Activated naive CD8-positive, alpha-beta T cell treated with anti-CD3 and anti-CD28 coated beads, Interleukin-2, amount 10 ng/mL, durations not matched to agents 7 days and 5 days (primary cell): ENCODE measurements at regions not wholly inside any gene's neighbourhood (a gene's known extent, or its start where the extent isn't known, plus 50 kb on each side); places are given as distances from the start of the nearest gene placed in this dataset.
"Not testable (repeated sequence)": the region's sequence is repeated elsewhere in the genome, so short reads cannot be mapped to it uniquely, and the experiment has no call there.

ENCODE experiments used
- ATAC-seq: fragments of 150-1000 bp; cut with Tn5 transposase; one replicate; pipeline ENCODE4 v1.10.0; 2021; ENCODE audit warnings: low read depth, moderate library complexity
- POLR2A ChIA-PET: fragments of 350-600 bp; sonication (Branson Sonifier 250); formaldehyde crosslinking; loops from one replicate; lab custom pipeline; 2021; ENCODE audit warnings: antibody characterized with exemption; lab: Charles Lee
- DNase-seq: peaks from one replicate; pipeline ENCODE4 v3.0.0; 2021
- H3K27ac Mint-ChIP-seq: one replicate; pipeline ENCODE4 v1.8.0; 2022; ENCODE audit warnings: mild to moderate bottlenecking, mixed read lengths
- H3K27me3 Mint-ChIP-seq: one replicate; pipeline ENCODE4 v1.8.0; 2022; ENCODE audit warnings: mild to moderate bottlenecking, moderate library complexity, mixed read lengths
- H3K36me3 Mint-ChIP-seq: one replicate; pipeline ENCODE4 v1.8.0; 2021; ENCODE audit warnings: mild to moderate bottlenecking, mixed read lengths
- H3K4me1 Mint-ChIP-seq: one replicate; pipeline ENCODE4 v1.8.0; 2021; ENCODE audit warnings: mixed read lengths
- H3K4me3 Mint-ChIP-seq: one replicate; pipeline ENCODE4 v1.8.0; 2022; ENCODE audit warnings: mild to moderate bottlenecking, moderate library complexity, mixed read lengths
- H3K9me3 Mint-ChIP-seq: one replicate; pipeline ENCODE4 v1.8.0; 2021; ENCODE audit warnings: mixed read lengths

DNA sequence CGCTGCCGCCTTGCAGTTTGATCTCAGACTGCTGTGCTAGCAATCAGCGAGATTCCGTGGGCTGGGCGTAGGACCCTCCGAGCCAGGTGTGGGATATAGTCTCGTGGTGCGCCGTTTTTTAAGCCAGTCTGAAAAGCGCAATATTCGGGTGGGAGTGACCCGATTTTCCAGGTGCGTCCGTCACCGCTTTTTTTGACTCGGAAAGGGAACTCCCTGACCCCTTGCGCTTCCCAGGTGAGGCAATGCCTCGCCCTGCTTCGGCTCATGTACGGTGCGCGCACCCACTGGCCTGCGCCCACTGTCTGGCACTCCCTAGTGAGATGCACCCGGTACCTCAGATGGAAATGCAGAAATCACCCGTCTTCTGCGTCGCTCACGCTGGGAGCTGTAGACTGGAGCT lies 512.1 kb upstream of the GRID2 start:
- H3K4me1 Mint-ChIP-seq, POLR2A ChIA-PET, H3K4me3 Mint-ChIP-seq, DNase-seq, ATAC-seq, H3K9me3 Mint-ChIP-seq, H3K27ac Mint-ChIP-seq, H3K36me3 Mint-ChIP-seq, H3K27me3 Mint-ChIP-seq: not testable (repeated sequence)

GRCh38 chr4:91795947-91796346 lies 507.8 kb upstream of the GRID2 start:
- no peak for DNase-seq
- no peak for ATAC-seq
- Mint-ChIP-seq H3K27me3 (no peaks in the 10 kb centered on the region), H3K36me3 (no peaks in the 10 kb centered on the region), H3K9me3 (peaks cover 5% of the 10 kb centered on the region), H3K4me1 (no peaks in the 10 kb centered on the region), H3K27ac (no peak overlapping the region), H3K4me3 (no peak overlapping the region)
- POLR2A ChIA-PET, result no interaction called here

- Mint-ChIP-seq H3K27me3 (no peaks in the 10 kb centered on the region), H3K27ac (no peak overlapping the region), H3K4me1 (no peaks in the 10 kb centered on the region), H3K9me3 (peaks cover 4% of the 10 kb centered on the region), H3K4me3 (no peak overlapping the region), H3K36me3 (no peaks in the 10 kb centered on the region)
- ATAC-seq, result no peak
- DNase-seq, result no peak
- POLR2A ChIA-PET, result no interaction called here
These were observed 491.4 kb upstream of the GRID2 start for GRCh38 chr4:91812319-91812718.

DNA sequence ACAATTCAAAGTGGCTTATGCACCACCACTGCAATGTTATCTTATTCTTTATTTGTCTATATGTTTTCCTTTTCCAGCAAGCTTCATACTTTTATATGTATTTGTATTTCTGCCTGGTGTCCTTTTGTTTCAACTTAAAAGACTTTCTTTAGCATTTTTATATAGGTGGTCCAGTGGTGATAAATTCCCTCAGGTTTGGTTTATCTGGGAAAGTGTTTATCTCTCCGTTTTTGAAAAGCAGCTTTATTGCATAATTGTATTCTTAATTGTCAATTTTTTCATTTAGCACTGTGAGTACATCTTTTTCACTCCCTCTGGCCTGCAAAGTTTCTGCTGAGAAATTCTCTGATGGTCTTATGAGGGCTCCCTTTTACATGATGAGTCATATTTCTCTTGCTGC lies 479.0 kb upstream of the GRID2 start:
- H3K4me3 Mint-ChIP-seq, result no peak overlapping the region
- POLR2A ChIA-PET, result no interaction called here
- H3K4me1 Mint-ChIP-seq, result no peaks in the 10 kb centered on the region
- DNase-seq (no peak), ATAC-seq (no peak)
- peaks cover 13% of the 10 kb centered on the region for H3K9me3 Mint-ChIP-seq
- H3K27me3 Mint-ChIP-seq, result no peaks in the 10 kb centered on the region
- no peaks in the 10 kb centered on the region for H3K36me3 Mint-ChIP-seq
- no peak overlapping the region for H3K27ac Mint-ChIP-seq

DNA sequence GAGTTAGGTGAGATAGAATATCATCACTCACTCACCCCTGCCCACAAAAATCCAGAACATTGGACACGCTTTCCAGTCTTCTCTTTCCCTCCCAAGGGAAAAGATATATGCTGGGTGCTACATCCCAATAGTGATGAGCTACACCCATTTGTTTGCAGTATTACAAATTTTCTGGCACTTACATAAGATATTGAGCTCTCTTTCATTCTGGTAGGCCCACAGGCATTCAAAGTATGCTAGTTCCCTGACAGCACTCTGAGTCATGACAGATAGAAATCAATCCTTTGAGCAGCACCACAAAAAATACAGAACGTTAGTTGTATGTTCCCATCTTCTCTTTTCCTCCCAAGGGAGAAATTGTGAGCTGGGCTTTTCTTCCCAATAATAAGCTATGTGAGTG lies 477.6 kb upstream of the GRID2 start:
- no peaks in the 10 kb centered on the region for H3K36me3 Mint-ChIP-seq
- H3K4me3 Mint-ChIP-seq, result no peak overlapping the region
- ATAC-seq (no peak), DNase-seq (no peak)
- H3K4me1 Mint-ChIP-seq, result no peaks in the 10 kb centered on the region
- peaks cover 13% of the 10 kb centered on the region for H3K9me3 Mint-ChIP-seq
- H3K27me3 Mint-ChIP-seq, result no peaks in the 10 kb centered on the region
- POLR2A ChIA-PET, result no interaction called here
- no peak overlapping the region for H3K27ac Mint-ChIP-seq

DNA sequence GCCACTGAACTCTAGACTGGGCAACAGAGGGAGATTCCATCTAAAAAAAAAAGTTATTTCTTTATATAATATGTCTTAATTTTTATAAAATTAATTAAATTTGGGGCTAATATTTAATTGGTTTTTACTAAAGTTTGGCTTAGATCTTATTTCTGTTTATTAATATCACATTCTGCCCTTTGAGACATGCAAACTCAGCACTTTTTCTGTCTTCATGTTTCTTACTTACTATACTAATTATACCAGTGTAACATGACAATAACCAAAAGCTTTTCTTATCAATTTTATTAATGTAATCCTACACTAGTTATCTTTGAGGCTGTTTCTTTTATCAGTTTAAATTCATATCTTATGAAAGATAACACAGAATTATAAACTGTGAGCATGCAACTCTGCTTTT lies 475.9 kb upstream of the GRID2 start:
- no peak for DNase-seq
- ATAC-seq, result no peak
- no peaks in the 10 kb centered on the region for H3K36me3 Mint-ChIP-seq
- H3K9me3 Mint-ChIP-seq, result peaks cover 9% of the 10 kb centered on the region
- no peak overlapping the region for H3K27ac Mint-ChIP-seq
- H3K4me1 Mint-ChIP-seq, result no peaks in the 10 kb centered on the region
- no peak overlapping the region for H3K4me3 Mint-ChIP-seq
- no peaks in the 10 kb centered on the region for H3K27me3 Mint-ChIP-seq
- POLR2A ChIA-PET, result no interaction called here

- no peak for ATAC-seq
- DNase-seq, result no peak
- Mint-ChIP-seq H3K9me3 (peaks cover 11% of the 10 kb centered on the region), H3K4me1 (no peaks in the 10 kb centered on the region), H3K27me3 (no peaks in the 10 kb centered on the region), H3K4me3 (no peak overlapping the region), H3K36me3 (no peaks in the 10 kb centered on the region), H3K27ac (no peak overlapping the region)
- POLR2A ChIA-PET, result no interaction called here
These were observed 474.2 kb upstream of the GRID2 start for GRCh38 chr4:91829531-91829930.

DNA sequence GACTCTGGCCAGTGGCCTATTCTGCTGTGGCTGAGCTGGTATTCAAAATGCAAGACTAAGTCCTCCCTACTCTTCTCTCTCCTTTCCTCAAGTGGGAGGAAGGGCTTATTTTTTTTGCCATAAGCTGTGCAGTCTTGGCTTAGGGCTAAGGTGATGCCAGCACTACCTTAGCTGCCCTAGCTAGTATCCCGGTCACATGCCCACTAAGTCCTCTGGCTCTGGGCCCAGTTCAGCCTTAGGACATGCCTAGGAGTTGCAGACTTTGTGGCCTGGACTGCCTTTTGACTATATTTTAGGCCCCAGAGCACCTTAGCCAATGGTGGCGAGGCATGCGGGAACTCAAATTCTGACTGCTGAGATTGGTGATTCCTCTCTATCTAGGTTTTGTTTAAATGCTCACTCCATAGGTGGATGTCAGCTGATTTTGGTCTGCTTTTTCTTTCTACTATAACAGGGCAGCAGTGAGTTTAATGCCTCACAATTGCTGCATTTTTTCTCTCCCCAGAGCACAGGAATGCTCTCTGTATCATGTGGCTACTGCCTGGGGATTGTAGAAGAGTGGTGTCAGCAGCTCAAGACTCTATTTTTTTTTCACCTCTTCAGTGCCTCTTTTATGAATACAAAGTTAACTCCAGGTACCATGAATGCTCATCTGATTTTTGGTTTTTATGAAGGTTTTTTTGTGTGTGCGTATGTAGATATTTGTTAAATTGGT lies 472.9 kb upstream of the GRID2 start:
- DNase-seq, result no peak
- peaks cover 7% of the 10 kb centered on the region for H3K9me3 Mint-ChIP-seq
- no peak for ATAC-seq
- no peaks in the 10 kb centered on the region for H3K27me3 Mint-ChIP-seq
- no peaks in the 10 kb centered on the region for H3K36me3 Mint-ChIP-seq
- POLR2A ChIA-PET, result no interaction called here
- no peak overlapping the region for H3K27ac Mint-ChIP-seq
- H3K4me1 Mint-ChIP-seq, result no peaks in the 10 kb centered on the region
- H3K4me3 Mint-ChIP-seq, result no peak overlapping the region

GRCh38 chr4:91837608-91838029 lies 466.1 kb upstream of the GRID2 start:
- no peaks in the 10 kb centered on the region for H3K27me3 Mint-ChIP-seq
- no peak for ATAC-seq
- POLR2A ChIA-PET, result no interaction called here
- no peaks in the 10 kb centered on the region for H3K4me1 Mint-ChIP-seq
- no peak overlapping the region for H3K4me3 Mint-ChIP-seq
- H3K36me3 Mint-ChIP-seq, result no peaks in the 10 kb centered on the region
- peaks cover 4% of the 10 kb centered on the region for H3K9me3 Mint-ChIP-seq
- no peak for DNase-seq
- no peak overlapping the region for H3K27ac Mint-ChIP-seq

DNA sequence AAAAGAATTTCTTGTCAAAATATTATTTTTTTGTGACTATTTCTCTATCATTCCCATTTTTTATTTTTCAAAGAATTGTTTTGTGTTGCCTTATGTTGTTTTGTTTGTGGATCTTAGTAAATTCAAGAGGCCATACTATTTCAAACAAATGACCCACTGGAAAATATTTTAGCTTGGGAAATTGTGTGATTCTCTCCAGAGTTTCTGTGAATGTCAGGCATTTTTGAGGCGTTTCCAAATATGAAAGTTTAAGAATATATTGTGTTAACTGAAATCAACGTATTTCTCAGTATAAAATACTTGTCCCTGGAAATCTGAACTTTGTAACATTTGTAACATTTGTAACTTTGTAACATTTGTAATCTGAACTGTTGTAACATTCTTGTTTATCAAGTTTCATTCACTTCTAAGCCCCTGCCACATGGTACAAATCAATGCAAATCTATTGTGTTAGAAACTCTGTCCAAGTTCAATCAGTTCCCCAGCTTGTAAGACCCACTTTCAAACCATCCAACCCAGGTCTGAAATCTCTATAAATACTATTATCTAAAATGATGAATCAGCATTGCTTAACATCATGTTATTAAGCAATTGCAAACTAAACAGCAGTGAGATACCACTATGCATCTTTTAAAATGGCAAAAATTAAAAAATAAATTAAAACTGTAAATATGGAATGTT lies 465.4 kb upstream of the GRID2 start:
- peaks cover 2% of the 10 kb centered on the region for H3K9me3 Mint-ChIP-seq
- DNase-seq (no peak), ATAC-seq (no peak)
- no peak overlapping the region for H3K27ac Mint-ChIP-seq
- no peak overlapping the region for H3K4me3 Mint-ChIP-seq
- no peaks in the 10 kb centered on the region for H3K36me3 Mint-ChIP-seq
- POLR2A ChIA-PET, result no interaction called here
- no peaks in the 10 kb centered on the region for H3K27me3 Mint-ChIP-seq
- H3K4me1 Mint-ChIP-seq, result no peaks in the 10 kb centered on the region

GRCh38 chr4:91840359-91840758 lies 463.4 kb upstream of the GRID2 start:
- DNase-seq (no peak), ATAC-seq (no peak)
- Mint-ChIP-seq H3K27ac (no peak overlapping the region), H3K4me3 (no peak overlapping the region), H3K27me3 (no peaks in the 10 kb centered on the region), H3K4me1 (no peaks in the 10 kb centered on the region), H3K9me3 (no peaks in the 10 kb centered on the region), H3K36me3 (no peaks in the 10 kb centered on the region)
- POLR2A ChIA-PET, result no interaction called here

- DNase-seq (no peak), ATAC-seq (no peak)
- H3K27ac Mint-ChIP-seq, result no peak overlapping the region
- no peaks in the 10 kb centered on the region for H3K4me1 Mint-ChIP-seq
- no peaks in the 10 kb centered on the region for H3K27me3 Mint-ChIP-seq
- POLR2A ChIA-PET, result no interaction called here
- H3K4me3 Mint-ChIP-seq, result no peak overlapping the region
- H3K9me3 Mint-ChIP-seq, result peaks cover 2% of the 10 kb centered on the region
- no peaks in the 10 kb centered on the region for H3K36me3 Mint-ChIP-seq
These were observed 457.5 kb upstream of the GRID2 start for GRCh38 chr4:91846233-91846632.

DNA sequence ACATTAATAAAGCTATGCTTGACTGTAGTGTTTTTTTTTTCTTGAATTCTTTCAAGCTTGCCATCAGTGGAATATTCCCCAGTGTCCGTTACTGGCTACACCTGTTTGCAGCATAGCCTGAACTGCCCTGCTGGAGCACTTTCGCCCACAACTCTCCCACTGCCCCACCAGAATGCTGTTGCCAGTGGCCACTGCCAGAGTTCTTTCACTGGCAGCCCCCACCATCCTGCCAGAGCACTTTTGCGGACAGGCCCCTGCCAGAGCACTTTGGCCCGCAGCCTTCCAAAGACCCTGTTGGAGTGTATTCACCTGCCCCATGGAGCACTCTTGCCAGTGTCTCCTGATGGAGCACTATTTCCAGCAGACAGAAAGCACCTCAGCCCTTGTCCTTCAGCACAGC lies 452.3 kb upstream of the GRID2 start:
- H3K4me3 Mint-ChIP-seq, result no peak overlapping the region
- no peaks in the 10 kb centered on the region for H3K27me3 Mint-ChIP-seq
- H3K36me3 Mint-ChIP-seq, result no peaks in the 10 kb centered on the region
- H3K9me3 Mint-ChIP-seq, result no peaks in the 10 kb centered on the region
- no peak for DNase-seq
- ATAC-seq, result no peak
- no peak overlapping the region for H3K27ac Mint-ChIP-seq
- H3K4me1 Mint-ChIP-seq, result no peaks in the 10 kb centered on the region
- POLR2A ChIA-PET, result no interaction called here

DNA sequence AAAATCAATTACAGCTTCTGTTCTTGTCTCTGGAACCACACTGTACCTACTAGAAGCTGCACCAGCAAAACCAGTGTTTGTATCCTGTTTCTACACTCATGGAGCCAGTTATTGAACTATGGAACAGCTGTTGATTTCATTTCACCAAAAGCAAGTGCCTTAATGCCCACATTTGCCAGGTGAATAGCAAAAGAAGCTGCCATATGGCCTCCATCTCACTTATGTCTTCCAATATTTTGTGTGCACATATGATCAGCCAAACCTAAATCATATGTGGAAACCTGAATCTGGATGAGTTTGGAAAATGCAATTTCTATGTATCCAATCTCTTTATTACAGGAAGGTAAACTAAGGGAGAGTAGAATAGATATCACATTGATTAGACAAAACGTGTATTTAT lies 415.8 kb upstream of the GRID2 start:
- H3K9me3 Mint-ChIP-seq, result peaks cover 8% of the 10 kb centered on the region
- H3K36me3 Mint-ChIP-seq, result no peaks in the 10 kb centered on the region
- H3K4me3 Mint-ChIP-seq, result no peak overlapping the region
- H3K27me3 Mint-ChIP-seq, result no peaks in the 10 kb centered on the region
- H3K4me1 Mint-ChIP-seq, result no peaks in the 10 kb centered on the region
- no peak overlapping the region for H3K27ac Mint-ChIP-seq
- POLR2A ChIA-PET, result no interaction called here
- ATAC-seq, result no peak
- no peak for DNase-seq
